ENCODE measurements at regions not wholly inside any gene's neighbourhood (a gene's known extent, or its start where the extent isn't known, plus 50 kb on each side); places are given as distances from the start of the nearest gene placed in this dataset.

- TF ChIP-seq, protein P1, sequence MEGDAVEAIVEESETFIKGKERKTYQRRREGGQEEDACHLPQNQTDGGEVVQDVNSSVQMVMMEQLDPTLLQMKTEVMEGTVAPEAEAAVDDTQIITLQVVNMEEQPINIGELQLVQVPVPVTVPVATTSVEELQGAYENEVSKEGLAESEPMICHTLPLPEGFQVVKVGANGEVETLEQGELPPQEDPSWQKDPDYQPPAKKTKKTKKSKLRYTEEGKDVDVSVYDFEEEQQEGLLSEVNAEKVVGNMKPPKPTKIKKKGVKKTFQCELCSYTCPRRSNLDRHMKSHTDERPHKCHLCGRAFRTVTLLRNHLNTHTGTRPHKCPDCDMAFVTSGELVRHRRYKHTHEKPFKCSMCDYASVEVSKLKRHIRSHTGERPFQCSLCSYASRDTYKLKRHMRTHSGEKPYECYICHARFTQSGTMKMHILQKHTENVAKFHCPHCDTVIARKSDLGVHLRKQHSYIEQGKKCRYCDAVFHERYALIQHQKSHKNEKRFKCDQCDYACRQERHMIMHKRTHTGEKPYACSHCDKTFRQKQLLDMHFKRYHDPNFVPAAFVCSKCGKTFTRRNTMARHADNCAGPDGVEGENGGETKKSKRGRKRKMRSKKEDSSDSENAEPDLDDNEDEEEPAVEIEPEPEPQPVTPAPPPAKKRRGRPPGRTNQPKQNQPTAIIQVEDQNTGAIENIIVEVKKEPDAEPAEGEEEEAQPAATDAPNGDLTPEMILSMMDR (IDR thresholded peaks at IDR 0.05; ENCODE audit: low read length): no peak
- TF ChIP-seq EZH2 (IDR thresholded peaks at IDR 0.05; ENCODE audit: borderline replicate concordance, low read length): no peak
Measured at GRCh38 chr4:123921339-123921738, 524.7 kb downstream of the SPRY1 start.
